ENCODE measurements at regions not wholly inside any gene's neighbourhood (a gene's known extent, or its start where the extent isn't known, plus 50 kb on each side); places are given as distances from the start of the nearest gene placed in this dataset.

DNA sequence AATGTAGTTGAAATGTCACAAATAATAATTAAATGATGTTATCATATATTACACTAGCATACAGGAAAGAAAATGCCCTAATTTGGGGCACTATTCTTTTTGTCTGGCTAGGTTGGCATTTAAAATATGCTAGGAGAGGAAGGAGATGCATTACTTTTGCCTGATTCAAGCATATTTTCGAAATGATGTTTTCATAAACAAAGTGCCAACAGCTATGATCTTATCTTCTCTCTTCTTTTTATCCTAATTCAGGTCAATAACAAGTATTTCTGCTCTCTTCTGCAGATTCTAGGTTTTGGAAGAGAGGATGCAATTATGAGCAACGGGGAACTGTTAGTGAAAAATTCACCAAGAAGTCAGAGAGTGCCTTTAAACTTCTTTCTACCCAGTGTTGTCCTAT is 55.8 kb upstream of the NR2F2 start:
- DNase-seq (ENCODE audit: low read depth), result no peak
- TF ChIP-seq, protein P1, sequence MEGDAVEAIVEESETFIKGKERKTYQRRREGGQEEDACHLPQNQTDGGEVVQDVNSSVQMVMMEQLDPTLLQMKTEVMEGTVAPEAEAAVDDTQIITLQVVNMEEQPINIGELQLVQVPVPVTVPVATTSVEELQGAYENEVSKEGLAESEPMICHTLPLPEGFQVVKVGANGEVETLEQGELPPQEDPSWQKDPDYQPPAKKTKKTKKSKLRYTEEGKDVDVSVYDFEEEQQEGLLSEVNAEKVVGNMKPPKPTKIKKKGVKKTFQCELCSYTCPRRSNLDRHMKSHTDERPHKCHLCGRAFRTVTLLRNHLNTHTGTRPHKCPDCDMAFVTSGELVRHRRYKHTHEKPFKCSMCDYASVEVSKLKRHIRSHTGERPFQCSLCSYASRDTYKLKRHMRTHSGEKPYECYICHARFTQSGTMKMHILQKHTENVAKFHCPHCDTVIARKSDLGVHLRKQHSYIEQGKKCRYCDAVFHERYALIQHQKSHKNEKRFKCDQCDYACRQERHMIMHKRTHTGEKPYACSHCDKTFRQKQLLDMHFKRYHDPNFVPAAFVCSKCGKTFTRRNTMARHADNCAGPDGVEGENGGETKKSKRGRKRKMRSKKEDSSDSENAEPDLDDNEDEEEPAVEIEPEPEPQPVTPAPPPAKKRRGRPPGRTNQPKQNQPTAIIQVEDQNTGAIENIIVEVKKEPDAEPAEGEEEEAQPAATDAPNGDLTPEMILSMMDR (conservative IDR thresholded peaks at IDR 0.05; ENCODE audit: low read depth, low read length), result no peak
- H3K4me3 ChIP-seq (ENCODE audit: low read length), result no peak overlapping the region

DNA sequence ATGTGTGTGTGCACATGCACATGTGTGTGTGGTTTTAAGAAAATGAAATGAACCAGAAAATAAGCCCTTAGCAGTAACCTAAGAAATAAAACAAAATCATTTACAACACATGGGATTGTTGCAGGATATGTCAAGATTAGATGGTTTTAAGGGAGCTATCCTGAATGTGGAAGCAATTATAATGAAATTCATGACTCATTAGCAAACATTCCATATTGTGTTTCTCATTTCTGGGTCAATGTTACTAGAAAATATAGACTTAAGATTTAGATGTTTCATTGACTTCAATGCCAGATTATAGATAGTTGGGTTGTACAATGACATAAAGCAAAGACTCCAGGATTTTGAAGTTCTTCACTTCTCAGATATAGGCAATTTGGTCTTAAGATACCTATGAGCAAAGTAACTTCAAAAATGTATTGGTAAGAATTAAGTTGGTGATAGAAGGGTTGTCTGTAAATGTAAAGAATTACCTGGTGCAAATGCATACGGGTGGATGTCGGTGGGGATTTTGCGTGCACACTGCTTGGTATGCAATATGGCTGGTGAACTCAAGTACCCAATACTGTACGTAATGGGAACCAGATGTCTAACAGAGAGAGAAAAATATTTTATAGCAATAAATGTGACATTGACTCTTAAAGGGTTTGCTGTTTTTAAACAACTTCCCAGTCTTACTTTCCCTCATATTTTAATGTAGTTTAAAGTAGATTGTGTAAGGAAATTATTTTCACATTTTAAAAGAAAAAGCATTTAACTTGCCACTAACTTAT is 53.9 kb upstream of the NR2F2 start:
- TF ChIP-seq, protein P1 (conservative IDR thresholded peaks at IDR 0.05; ENCODE audit: low read depth, low read length), result no peak
- DNase-seq (ENCODE audit: low read depth), result no peak

More for the DNA sequence above, 53.9 kb upstream of the NR2F2 start:
- no peak overlapping the region for H3K4me3 ChIP-seq (ENCODE audit: low read length)
